SW 1271 (cell line): ENCODE measurements at regions not wholly inside any gene's neighbourhood (a gene's known extent, or its start where the extent isn't known, plus 50 kb on each side); places are given as distances from the start of the nearest gene placed in this dataset.
"Not testable (repeated sequence)": the region's sequence is repeated elsewhere in the genome, so short reads cannot be mapped to it uniquely, and the experiment has no call there.

ENCODE experiments used
- DNase-seq, 2 experiments: peaks; one replicate each; lab custom pipeline; 2025; lab: John Stamatoyannopoulos, UW

DNA sequence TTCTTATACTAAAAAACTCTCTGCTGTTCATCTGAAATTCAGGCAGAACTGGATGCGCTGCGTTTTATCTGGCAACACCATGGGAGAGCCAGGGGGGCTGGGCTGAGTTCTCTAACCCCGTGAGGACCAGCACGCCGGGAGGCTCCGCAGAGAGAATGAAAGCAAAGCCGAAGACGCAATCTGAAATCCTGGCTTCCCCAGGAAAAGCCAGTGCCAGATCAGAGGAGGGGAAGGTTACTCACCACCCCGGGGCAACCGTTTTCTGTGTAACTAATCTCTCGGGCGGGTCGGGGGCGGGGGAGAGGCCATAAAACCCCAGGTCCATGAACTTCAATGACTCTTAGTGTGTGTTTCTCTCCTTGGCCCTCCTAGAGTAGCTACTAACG lies 99.4 kb downstream of the SHANK2 start:
- no peak for DNase-seq

DNA sequence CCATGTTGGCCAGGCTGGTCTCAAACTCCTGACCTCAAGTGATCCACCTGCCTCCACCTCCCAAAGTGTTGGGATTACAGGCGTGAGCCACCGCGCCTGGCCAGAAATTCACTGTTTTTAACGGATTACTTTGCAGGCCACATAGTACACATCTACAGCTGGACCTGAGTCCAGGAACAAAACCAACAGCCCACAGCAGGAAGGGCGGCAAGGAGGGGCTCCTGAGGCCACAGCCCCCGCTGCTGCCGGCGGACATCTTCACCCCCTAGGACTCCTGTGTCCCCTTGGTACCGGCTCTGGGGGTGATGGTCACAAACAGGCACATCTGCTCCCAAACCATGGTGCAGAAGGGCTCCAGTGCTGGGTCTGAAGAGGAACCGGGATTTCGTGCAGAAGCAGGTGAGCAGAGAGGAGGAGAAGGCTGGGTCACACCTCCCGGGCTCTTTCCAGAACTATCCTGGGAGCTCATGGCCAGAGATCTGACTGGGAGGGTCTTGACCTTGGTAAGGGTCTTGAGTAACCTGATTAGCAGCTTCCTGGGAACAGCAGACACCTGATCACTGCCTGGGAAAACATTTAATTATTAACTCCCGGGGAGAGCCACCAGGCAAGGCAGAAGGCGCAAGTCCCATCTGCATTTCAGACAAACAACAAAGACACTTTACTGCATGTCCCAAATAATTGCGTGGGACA lies 99.9 kb downstream of the SHANK2 start:
- not testable (repeated sequence) for DNase-seq

DNA sequence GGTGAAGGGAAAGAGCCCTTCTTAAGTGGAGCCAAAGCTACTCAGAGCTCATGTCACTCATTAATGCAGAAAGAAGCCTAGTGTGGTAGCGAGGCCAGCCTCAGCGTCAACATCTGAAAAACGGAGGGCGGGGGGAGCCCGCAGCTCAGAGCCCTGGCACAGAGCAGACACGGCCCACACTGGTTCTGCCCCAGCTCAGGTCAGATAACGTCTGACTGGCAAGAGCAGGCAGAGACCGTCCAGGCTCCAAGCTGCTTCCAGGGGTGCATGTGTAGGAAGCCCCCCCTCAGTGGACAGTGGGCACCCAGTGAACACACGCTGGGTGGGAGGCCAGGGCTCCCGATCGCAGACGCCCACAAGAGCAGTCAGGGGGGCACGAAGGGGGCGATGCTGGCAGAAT lies 100.8 kb downstream of the SHANK2 start:
- no peak for DNase-seq

DNA sequence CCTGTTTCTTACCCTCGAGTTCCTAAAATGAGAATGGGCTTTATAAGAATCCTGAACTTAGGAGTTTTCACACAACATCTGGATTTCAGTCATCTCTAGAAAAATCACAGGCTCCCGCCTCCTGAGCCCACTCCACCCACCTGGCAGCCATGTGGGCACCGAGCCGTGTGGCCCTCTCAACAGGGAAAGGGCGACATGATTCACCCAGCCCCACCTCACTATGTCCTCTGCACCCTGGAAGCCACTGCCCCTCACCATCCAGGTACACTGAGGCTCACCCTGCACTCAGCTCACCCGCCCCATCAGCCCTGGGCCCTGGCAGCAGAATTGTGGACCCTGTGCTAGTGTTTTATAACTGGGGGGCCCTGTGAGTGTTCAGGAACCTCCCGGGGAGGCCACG lies 101.5 kb downstream of the SHANK2 start:
- DNase-seq: no peak

DNA sequence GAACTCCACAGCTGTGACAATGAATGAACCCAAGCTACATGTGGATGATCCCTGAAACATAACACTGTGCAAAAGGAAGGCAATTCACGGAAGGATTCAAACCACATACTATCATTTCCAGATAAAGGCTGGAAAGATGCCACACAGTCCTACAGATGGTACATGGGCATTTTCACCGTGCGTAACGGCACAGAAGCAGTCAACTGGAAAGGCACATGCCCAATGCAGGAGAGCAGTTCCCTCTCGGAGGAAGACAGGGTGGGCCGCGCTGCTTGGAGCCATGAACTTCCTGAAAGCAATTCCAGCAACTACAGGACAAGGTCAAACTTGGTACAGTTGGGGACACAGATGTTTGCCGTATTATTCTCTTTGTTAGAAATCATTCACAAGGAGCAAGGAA lies 103.7 kb downstream of the SHANK2 start:
- no peak for DNase-seq

GRCh38 chr11:71147331-71147730 lies 105.0 kb downstream of the SHANK2 start:
- no peak for DNase-seq

- no peak for DNase-seq
Observed at GRCh38 chr11:71146846-71147245, 105.5 kb downstream of the SHANK2 start.

- DNase-seq: no peak
Observed at GRCh38 chr11:71145988-71146824, 106.2 kb downstream of the SHANK2 start.

GRCh38 chr11:71145368-71145767 lies 107.0 kb downstream of the SHANK2 start:
- no peak for DNase-seq

DNA sequence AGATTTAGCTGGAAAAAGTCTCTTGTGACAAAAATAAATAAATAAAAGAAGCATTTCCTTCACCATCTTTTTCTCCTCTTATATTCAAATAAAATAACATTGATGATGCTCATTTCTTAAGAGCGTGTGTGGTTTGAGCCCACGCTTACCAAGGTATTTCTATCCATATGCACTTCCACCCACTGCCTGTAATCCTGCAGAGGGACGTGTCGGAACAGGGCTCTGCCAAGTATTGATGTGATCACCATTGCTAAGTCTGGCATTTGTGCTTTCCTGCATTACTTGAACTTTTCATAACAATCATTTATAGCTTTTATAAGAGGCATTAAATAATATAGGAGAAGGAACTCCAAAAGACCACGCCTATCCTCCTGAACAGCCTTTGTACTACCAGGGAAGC lies 107.6 kb downstream of the SHANK2 start:
- DNase-seq: no peak

GRCh38 chr11:71144010-71144409 lies 108.4 kb downstream of the SHANK2 start:
- no peak for DNase-seq

DNA sequence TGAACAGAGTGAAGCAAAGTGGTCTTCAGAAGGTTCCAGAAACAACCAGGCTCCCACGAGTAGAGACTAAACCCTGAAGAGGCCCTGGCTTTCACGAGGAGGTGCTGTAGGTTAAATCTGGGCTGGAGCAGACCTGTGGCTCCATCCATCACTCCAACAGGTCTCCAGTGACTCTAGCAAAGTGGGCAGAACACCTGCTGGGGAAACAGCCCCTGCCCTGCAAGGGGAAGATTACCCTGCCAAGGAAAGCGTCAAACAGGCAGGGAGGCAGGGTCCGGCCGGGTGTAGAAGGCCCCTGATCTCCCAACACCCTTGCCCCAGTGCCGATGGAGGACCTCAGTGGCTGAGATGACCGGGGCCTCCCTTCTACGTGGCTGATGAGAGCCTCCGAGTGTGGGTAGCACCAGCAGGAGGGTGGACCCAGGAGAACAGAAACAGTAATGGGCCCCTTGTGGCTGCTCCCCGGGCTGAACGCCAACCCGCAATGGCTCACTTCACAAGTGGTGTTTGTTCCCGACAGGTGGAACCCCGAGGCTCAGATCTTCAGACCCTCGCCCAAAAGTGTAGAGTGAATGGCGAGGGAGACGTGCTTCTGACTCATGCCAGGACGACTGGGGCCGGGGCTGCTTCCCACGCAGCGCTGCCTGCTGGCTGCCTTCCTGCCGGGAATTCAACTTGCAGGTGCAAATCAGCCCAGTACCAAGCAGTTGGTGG lies 112.0 kb downstream of the SHANK2 start:
- no peak for DNase-seq

- DNase-seq: no peak
Observed at GRCh38 chr11:71139516-71140205, 112.7 kb downstream of the SHANK2 start.

DNA sequence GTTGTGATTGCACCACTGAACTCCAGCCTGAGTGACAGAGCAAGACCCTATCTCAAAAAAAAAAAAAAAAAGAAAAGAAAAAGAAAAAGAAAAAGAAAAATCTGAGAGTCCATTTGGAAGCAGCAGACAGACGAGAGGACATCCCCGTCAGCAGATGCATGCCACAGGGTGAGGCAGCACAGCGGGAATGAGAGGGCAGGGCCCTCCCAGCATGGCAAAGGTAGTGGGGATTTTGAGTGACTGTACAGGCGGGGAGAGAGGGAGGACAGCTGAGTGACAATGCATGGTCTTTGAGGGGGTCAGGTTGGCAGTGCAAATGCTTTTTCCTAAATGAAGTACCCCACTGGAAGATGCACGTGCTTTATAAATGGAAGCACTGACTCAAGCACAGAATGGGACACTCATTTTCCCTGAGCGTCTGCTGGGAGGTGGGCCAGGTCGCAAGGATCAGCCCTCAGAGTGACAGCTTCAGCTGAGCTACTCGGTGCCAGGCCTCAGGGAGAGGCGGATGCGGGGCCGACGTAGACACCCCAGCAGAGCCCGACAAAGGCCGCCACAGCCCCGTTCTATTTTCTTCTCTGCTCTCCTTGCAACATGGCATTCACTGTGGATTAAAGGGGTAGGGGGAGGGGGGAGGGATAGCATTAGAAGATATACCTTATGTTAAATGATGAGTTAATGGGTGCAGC lies 113.5 kb downstream of the SHANK2 start:
- no peak for DNase-seq

DNA sequence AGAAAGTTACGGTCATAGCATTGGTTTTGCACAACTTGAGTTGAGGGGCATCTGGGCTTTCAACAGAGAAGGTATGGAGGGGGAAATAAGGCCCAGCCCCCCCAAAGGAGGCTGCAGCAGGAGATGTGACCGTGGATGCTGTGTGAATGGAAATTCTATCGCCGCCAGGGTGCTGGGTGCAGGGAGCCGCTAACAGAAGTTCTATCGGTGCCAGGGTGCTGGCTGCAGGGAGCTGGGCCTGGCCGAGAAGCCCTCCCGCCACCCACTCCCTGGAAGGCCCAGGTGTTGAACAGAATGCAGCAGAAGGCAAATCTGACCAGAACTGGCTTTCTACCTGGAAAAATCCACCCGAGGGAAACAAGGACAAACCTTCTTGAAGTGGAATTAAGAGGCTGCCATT lies 115.0 kb downstream of the SHANK2 start:
- no peak for DNase-seq

GRCh38 chr11:71136095-71136845 lies 116.1 kb downstream of the SHANK2 start:
- DNase-seq: no peak

GRCh38 chr11:71135112-71135511 lies 117.3 kb downstream of the SHANK2 start:
- DNase-seq: no peak

- no peak for DNase-seq
Observed at GRCh38 chr11:71133946-71134345, 118.4 kb downstream of the SHANK2 start.

DNA sequence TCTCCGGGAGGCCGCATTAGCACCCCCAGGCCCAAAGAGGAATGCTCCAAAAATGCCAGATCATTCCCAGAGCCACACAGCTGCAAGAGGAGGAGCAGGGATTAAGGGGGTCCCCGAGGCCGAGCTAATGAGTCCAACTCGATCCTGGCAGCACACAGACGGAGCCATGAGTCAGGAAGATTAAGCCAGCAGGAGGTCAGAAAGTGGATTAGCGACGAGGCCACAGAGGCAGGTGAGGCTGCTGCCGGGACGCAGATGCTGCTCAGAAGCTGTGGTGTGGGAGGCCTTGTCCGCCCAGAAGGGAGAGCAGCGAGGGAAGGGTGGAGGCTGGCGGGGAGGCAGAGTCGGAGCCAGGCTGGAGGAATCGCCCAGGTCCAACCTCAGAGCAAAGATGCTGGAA lies 120.5 kb downstream of the SHANK2 start:
- DNase-seq: no peak

DNA sequence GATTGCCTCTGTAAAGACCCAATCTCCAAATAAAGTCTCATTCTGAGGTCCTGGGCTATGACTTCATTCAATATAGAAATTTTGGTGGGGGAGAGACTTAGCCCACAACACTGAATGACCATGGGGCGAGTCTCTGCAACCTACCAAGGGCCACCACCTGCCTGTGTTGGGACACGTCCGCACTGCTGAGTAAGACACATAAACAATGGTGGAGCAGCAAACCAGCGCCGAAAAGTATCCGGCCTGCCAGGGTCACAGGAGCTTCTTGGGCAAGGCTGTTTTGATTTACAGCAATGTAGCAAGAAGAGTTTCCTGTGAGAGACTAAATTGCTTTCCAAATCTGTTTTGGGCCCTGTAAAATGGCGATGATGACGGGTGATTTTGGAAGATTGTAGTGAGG lies 122.3 kb downstream of the SHANK2 start:
- no peak for DNase-seq

- DNase-seq: no peak
Observed at GRCh38 chr11:71129624-71130023, 122.8 kb downstream of the SHANK2 start.
